OCI-LY1 (cell line): ENCODE measurements at regions not wholly inside any gene's neighbourhood (a gene's known extent, or its start where the extent isn't known, plus 50 kb on each side); places are given as distances from the start of the nearest gene placed in this dataset.

Experiments
- CTCF ChIP-seq: fragments of 200-600 bp; sonication (generic), shearing (Covaris generic); IDR thresholded peaks from 2 replicates; pipeline ENCODE4 v1.5.1; 2017; ENCODE audit warnings: mild to moderate bottlenecking, antibody characterized with exemption, low read length, moderate library complexity, mixed read lengths
- EZH2 ChIP-seq: fragments of 200-600 bp; sonication (generic), shearing (Covaris generic); IDR thresholded peaks from 2 replicates; pipeline ENCODE4 v1.8.0; 2017; ENCODE audit warnings: borderline replicate concordance, mixed run types, mild to moderate bottlenecking, antibody characterized with exemption, low read length, moderate library complexity, mixed read lengths

GRCh38 chr5:116861097-116861496 is 286.5 kb upstream of the SEMA6A start:
- TF ChIP-seq CTCF: no peak
- TF ChIP-seq EZH2: no peak
